ENCODE measurements at regions not wholly inside any gene's neighbourhood (a gene's known extent, or its start where the extent isn't known, plus 50 kb on each side); places are given as distances from the start of the nearest gene placed in this dataset.

- TF ChIP-seq BCL11A (IDR thresholded peaks at IDR 0.05; ENCODE audit: low read depth in 2 of 2, low read length in 2 of 2) = no peak
- no peak for TF ChIP-seq CBX5 (IDR thresholded peaks at IDR 0.05; ENCODE audit: low read depth, low read length)
- no peak for TF ChIP-seq RNF2 (IDR thresholded peaks at IDR 0.05; ENCODE audit: borderline replicate concordance, low read depth, low read length, missing control alignments, poor library complexity, severe bottlenecking)
These were observed 759.5 kb downstream of the TAF11L14 start (continued) for GRCh38 chr5:18393565-18394442.

Data from H1 (cell line).